ENCODE measurements at regions not wholly inside any gene's neighbourhood (a gene's known extent, or its start where the extent isn't known, plus 50 kb on each side); places are given as distances from the start of the nearest gene placed in this dataset.

- H3K9me3 ChIP-seq (replicated peaks; ENCODE audit: control insufficient read depth, insufficient read depth, low read length), result no peaks in the 10 kb centered on the region
- no peak for TF ChIP-seq POLR2A (IDR thresholded peaks at IDR 0.05; ENCODE audit: low read depth, low read length)
- no peak for TF ChIP-seq MAX (IDR thresholded peaks at IDR 0.05; ENCODE audit: insufficient read depth, insufficient read length)
- no peak for TF ChIP-seq JUN (IDR thresholded peaks at IDR 0.05; ENCODE audit: borderline replicate concordance, insufficient read depth, insufficient read length, low read depth)
- TF ChIP-seq MYC (IDR thresholded peaks at IDR 0.05; ENCODE audit: low read depth, low read length), result no peak
- no peak for TF ChIP-seq POLR2AphosphoS5 (IDR thresholded peaks at IDR 0.05; ENCODE audit: insufficient read depth, low read depth, low read length)
- TF ChIP-seq FOS (IDR thresholded peaks at IDR 0.05; ENCODE audit: borderline replicate concordance, insufficient read depth, low read length), result no peak
- TF ChIP-seq CTCF (IDR thresholded peaks at IDR 0.05; ENCODE audit: extremely low read depth in 1 of 2, insufficient read depth in 1 of 2, low read depth in 1 of 2, low read length in 2 of 2), result no peak
- no peak for TF ChIP-seq GATA2 (IDR thresholded peaks at IDR 0.05; ENCODE audit: insufficient read depth, insufficient read length, low read depth, low read length)
- TF ChIP-seq EZH2 (IDR thresholded peaks at IDR 0.05; ENCODE audit: borderline replicate concordance, low read depth, low read length, severe bottlenecking), result no peak
Measured at GRCh38 chr5:107017616-107018015, 653.1 kb downstream of the EFNA5 start.

More at GRCh38 chr5:107017616-107018015, 653.1 kb downstream of the EFNA5 start:
- intact Hi-C loops (cut with micrococcal nuclease) (no loop called here), dilution Hi-C loops (cut with MboI; ENCODE audit: extremely low pct_ligation_motif_present, low sequenced_read_pairs) (no loop called here)
- H3K4me1 ChIP-seq (ENCODE audit: control insufficient read depth, extremely low read depth, insufficient read depth, low read length), result no peaks in the 10 kb centered on the region
- no peak overlapping the region for H2AFZ ChIP-seq (ENCODE audit: low read depth, low read length)
- H3K9me1 ChIP-seq (replicated peaks; ENCODE audit: control insufficient read depth, extremely low read depth, insufficient read depth, low read length), result no peaks in the 10 kb centered on the region
- H3K27ac ChIP-seq (ENCODE audit: insufficient read depth, low read depth, low read length), result no peak overlapping the region
- POLR2A ChIA-PET, result no interaction called here
- no TSS peak for BruUV-seq (replicated peaks)
- H3K27me3 ChIP-seq (ENCODE audit: control insufficient read depth in 2 of 2, insufficient read depth in 2 of 2, low read length in 2 of 2), result no peaks in the 10 kb centered on the region
- DNase-seq (ENCODE audit: low read depth, low spot score), result no peak
- CTCF ChIA-PET, result no interaction called here
- no peak for FAIRE-seq
- no peaks in the 10 kb centered on the region for H4K20me1 ChIP-seq (replicated peaks; ENCODE audit: control insufficient read depth, extremely low read depth, insufficient read depth, low read length)
- no peak overlapping the region for H3K4me2 ChIP-seq (ENCODE audit: insufficient read depth, low read length)
- H3K36me3 ChIP-seq (ENCODE audit: control insufficient read depth in 2 of 2, extremely low read depth in 1 of 2, insufficient read depth in 2 of 2, low read length in 2 of 2), result no peaks in the 10 kb centered on the region
- no peak overlapping the region for H3K9ac ChIP-seq (replicated peaks; ENCODE audit: extremely low read depth, insufficient read depth, low read length)
- H3K79me2 ChIP-seq (ENCODE audit: control insufficient read depth, insufficient read depth, low read length), result no peaks in the 10 kb centered on the region
- no peak overlapping the region for H3K4me3 ChIP-seq (replicated peaks in 1 of 3; ENCODE audit: insufficient read depth in 1 of 3, low read depth in 1 of 3, low read length in 3 of 3)

All from endothelial cell of umbilical vein (primary cell).